HG03457 (cell line): ENCODE measurements at regions not wholly inside any gene's neighbourhood (a gene's known extent, or its start where the extent isn't known, plus 50 kb on each side); places are given as distances from the start of the nearest gene placed in this dataset.
"Not testable (repeated sequence)": the region's sequence is repeated elsewhere in the genome, so short reads cannot be mapped to it uniquely, and the experiment has no call there.

ENCODE experiments used
- ATAC-seq: cut with Tn5 transposase; IDR thresholded peaks from one replicate; pipeline ENCODE4 v1.9.1; 2021; ENCODE audit warnings: moderate number of reproducible peaks; ENCODE audit not compliant: unreplicated experiment

GRCh38 chr6:76861403-76861802 lies 601.9 kb downstream of the HTR1B start:
- no peak for ATAC-seq

GRCh38 chr6:76856065-76856464 lies 607.2 kb downstream of the HTR1B start:
- no peak for ATAC-seq

- ATAC-seq, result no peak
Measured at GRCh38 chr6:76852776-76853175, 610.5 kb downstream of the HTR1B start.

GRCh38 chr6:76849274-76849970 lies 613.9 kb downstream of the HTR1B start:
- ATAC-seq, result not testable (repeated sequence)

- no peak for ATAC-seq
Measured at GRCh38 chr6:76843054-76843822, 620.1 kb downstream of the HTR1B start.

- no peak for ATAC-seq
Measured at GRCh38 chr6:76840865-76841264, 622.4 kb downstream of the HTR1B start.

- ATAC-seq, result no peak
Measured at GRCh38 chr6:76840041-76840745, 623.1 kb downstream of the HTR1B start.

GRCh38 chr6:76839505-76839904 lies 623.8 kb downstream of the HTR1B start:
- ATAC-seq, result no peak

GRCh38 chr6:76837564-76837963 lies 625.7 kb downstream of the HTR1B start:
- no peak for ATAC-seq

- ATAC-seq, result no peak
Measured at GRCh38 chr6:76835695-76836094, 627.6 kb downstream of the HTR1B start.

- no peak for ATAC-seq
Measured at GRCh38 chr6:76835293-76835692, 628.0 kb downstream of the HTR1B start.

GRCh38 chr6:76834399-76834798 lies 628.9 kb downstream of the HTR1B start:
- ATAC-seq, result no peak

- no peak for ATAC-seq
Measured at GRCh38 chr6:76831299-76831698, 632.0 kb downstream of the HTR1B start.

GRCh38 chr6:76823578-76823977 lies 639.7 kb downstream of the HTR1B start:
- not testable (repeated sequence) for ATAC-seq

GRCh38 chr6:76818451-76818850 lies 644.8 kb downstream of the HTR1B start:
- no peak for ATAC-seq

- ATAC-seq, result no peak
Measured at GRCh38 chr6:76817429-76817828, 645.9 kb downstream of the HTR1B start.

GRCh38 chr6:76814496-76815458 lies 648.5 kb downstream of the HTR1B start:
- ATAC-seq, result no peak

GRCh38 chr6:76810286-76810685 lies 653.0 kb downstream of the HTR1B start:
- no peak for ATAC-seq

- ATAC-seq, result no peak
Measured at GRCh38 chr6:76803038-76803580, 660.2 kb downstream of the HTR1B start.

GRCh38 chr6:76792394-76792793 lies 670.9 kb downstream of the HTR1B start:
- no peak for ATAC-seq
